ENCODE measurements at regions not wholly inside any gene's neighbourhood (a gene's known extent, or its start where the extent isn't known, plus 50 kb on each side); places are given as distances from the start of the nearest gene placed in this dataset.

DNA sequence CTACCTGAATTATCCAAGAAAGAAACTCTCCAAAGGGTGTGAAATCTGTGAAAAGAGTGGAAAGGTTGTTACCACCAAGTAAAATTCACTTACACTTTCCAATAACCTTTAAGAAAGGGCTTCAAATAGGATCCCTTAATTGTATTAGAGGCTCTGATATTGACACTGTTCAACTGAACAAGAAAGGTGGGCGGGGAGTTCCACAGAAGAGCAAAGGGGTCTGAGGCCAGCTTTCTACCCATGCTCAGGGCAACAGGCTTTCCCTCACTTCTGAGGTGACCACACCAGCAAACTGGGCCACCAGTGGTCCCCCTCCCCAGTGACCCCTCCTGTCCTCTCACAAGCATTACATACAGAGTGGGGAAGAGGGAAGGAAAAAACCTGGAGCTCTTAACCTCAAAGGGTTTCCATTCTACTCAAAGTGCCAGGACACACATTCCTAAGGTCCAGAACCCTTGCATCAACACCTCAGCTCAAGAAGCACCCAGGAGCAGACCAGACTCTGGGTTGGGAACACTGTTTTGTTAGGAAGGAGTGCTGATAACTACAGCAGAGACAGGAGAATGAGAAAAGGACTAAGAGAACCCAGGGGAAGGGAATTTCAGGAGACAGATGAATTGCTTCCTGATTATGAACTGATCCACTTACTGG is 71.6 kb upstream of the AKIP1 start:
- no peak overlapping the region for H3K27ac ChIP-seq (ENCODE audit: insufficient read depth, low read length)
- no peaks in the 10 kb centered on the region for H4K20me1 ChIP-seq (ENCODE audit: control insufficient read depth, extremely low read depth, insufficient read depth, low read length)
- no peak overlapping the region for H2AFZ ChIP-seq (ENCODE audit: low read length)
- H3K9ac ChIP-seq (ENCODE audit: insufficient read depth, low read length), result no peak overlapping the region
- H3K4me1 ChIP-seq (ENCODE audit: control insufficient read depth, extremely low read depth, insufficient read depth, low read length), result peaks cover 20% of the 10 kb centered on the region
- no peaks in the 10 kb centered on the region for H3K27me3 ChIP-seq (ENCODE audit: control insufficient read depth, insufficient read depth, low read length)
- peaks cover 20% of the 10 kb centered on the region for H3K79me2 ChIP-seq (ENCODE audit: control insufficient read depth, insufficient read depth, low read length)
- DNase-seq (ENCODE audit: low read depth in 2 of 2), result peak in 1 of 2 donors; percentile 49
- H3K36me3 ChIP-seq (ENCODE audit: control insufficient read depth, insufficient read depth, low read length), result no peaks in the 10 kb centered on the region
- H3K4me3 ChIP-seq (replicated peaks in 1 of 4; ENCODE audit: control extremely low read depth in 1 of 4, insufficient read depth in 1 of 4, low read depth in 3 of 4, low read length in 4 of 4), result no peak overlapping the region
- H3K9me3 ChIP-seq (ENCODE audit: control insufficient read depth, insufficient read depth, low read depth, low read length), result no peaks in the 10 kb centered on the region
- peak overlapping the region; percentile 11 for H3K4me2 ChIP-seq (ENCODE audit: extremely low read depth, insufficient read depth, low read length)
- TF ChIP-seq, protein P1, sequence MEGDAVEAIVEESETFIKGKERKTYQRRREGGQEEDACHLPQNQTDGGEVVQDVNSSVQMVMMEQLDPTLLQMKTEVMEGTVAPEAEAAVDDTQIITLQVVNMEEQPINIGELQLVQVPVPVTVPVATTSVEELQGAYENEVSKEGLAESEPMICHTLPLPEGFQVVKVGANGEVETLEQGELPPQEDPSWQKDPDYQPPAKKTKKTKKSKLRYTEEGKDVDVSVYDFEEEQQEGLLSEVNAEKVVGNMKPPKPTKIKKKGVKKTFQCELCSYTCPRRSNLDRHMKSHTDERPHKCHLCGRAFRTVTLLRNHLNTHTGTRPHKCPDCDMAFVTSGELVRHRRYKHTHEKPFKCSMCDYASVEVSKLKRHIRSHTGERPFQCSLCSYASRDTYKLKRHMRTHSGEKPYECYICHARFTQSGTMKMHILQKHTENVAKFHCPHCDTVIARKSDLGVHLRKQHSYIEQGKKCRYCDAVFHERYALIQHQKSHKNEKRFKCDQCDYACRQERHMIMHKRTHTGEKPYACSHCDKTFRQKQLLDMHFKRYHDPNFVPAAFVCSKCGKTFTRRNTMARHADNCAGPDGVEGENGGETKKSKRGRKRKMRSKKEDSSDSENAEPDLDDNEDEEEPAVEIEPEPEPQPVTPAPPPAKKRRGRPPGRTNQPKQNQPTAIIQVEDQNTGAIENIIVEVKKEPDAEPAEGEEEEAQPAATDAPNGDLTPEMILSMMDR (conservative IDR thresholded peaks at IDR 0.05 in 1 of 2, IDR thresholded peaks at IDR 0.05 in 1 of 2; ENCODE audit: low read depth in 1 of 2, low read length in 2 of 2), result no peak
- no peak for TF ChIP-seq EZH2 (IDR thresholded peaks at IDR 0.05; ENCODE audit: low read length, missing control alignments)

DNA sequence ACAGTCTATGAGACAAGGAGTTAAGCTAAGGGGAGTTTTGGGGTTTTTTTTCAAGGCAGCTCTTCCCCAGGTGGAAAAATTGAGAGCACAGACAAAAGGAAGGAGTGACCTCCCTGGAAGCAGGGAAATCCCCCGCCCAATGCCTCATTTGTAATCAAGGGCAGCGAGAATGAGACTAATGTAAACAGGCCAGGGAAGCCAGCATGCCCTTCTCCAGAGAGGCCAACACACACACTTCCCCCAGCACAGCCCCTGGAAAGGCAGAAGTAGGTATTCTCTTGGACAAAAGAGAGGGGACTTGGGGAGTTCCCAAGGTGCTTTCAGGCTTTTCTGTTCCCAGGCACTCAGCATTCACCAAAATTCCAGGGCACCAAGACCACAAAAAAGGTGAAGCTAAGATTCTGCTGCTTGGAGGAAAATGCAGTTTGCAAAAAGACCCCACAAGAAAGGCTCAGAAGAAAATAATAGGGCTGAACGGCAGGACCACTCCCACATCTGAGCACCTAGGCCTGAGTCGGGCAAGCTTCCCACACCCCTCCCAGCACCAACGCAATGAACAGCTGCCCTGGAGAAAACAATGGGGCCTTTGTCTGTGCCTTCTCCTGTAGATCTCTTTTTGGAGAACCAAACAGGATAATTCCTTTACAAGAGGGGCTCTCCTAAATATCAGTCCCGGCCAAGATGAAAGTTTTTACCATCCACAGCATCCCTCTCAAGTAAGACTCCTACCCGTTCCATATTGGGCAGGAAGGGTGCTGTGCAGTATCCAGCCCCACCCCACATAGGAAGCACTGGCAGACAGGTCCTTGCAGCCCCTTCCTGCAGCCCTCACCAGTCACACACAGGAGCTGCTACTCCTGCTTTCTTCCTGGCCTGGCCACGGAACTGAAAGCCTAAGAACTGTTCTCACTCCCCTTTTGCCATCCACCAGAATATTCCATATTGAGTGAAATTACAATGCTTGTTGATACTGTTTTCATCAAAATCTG is 70.7 kb upstream of the AKIP1 start:
- Histone ChIP-seq H3K9ac (ENCODE audit: insufficient read depth, low read length) (no peak overlapping the region), H3K9me3 (ENCODE audit: control insufficient read depth, insufficient read depth, low read depth, low read length) (no peaks in the 10 kb centered on the region), H2AFZ (ENCODE audit: low read length) (no peak overlapping the region), H3K4me2 (ENCODE audit: extremely low read depth, insufficient read depth, low read length) (peak overlapping the region; percentile 11), H3K4me3 (replicated peaks in 1 of 4; ENCODE audit: control extremely low read depth in 1 of 4, insufficient read depth in 1 of 4, low read depth in 3 of 4, low read length in 4 of 4) (no peak overlapping the region), H3K79me2 (ENCODE audit: control insufficient read depth, insufficient read depth, low read length) (peaks cover 20% of the 10 kb centered on the region), H3K4me1 (ENCODE audit: control insufficient read depth, extremely low read depth, insufficient read depth, low read length) (peaks cover 18% of the 10 kb centered on the region), H3K27me3 (ENCODE audit: control insufficient read depth, insufficient read depth, low read length) (no peaks in the 10 kb centered on the region), H3K36me3 (ENCODE audit: control insufficient read depth, insufficient read depth, low read length) (no peaks in the 10 kb centered on the region), H3K27ac (ENCODE audit: insufficient read depth, low read length) (no peak overlapping the region), H4K20me1 (ENCODE audit: control insufficient read depth, extremely low read depth, insufficient read depth, low read length) (no peaks in the 10 kb centered on the region)
- TF ChIP-seq, protein P1 (conservative IDR thresholded peaks at IDR 0.05 in 1 of 2, IDR thresholded peaks at IDR 0.05 in 1 of 2; ENCODE audit: low read depth in 1 of 2, low read length in 2 of 2), result no peak
- no peak for TF ChIP-seq EZH2 (IDR thresholded peaks at IDR 0.05; ENCODE audit: low read length, missing control alignments)
- peak; percentile 26 to 71 for DNase-seq (ENCODE audit: low read depth in 2 of 2)

DNA sequence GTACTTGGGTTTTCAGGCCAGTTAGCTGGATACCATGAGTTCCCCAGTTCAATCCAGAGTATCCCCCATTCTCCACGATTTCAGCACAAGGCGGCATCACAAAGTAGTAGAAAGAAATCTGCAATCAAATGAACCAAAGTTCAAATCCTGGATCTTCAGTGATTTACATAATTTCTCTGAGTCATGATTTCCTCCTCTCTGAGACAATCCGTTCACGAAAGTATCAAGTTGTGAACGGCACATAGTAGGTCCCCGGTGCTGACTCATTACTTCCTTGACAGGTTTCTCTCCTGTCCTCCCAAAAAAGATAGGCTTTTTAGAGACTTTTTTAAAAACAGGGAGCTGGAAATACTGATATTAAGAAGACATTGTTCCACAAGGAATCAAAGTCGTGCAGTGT is 69.1 kb upstream of the AKIP1 start:
- Histone ChIP-seq H3K4me1 (ENCODE audit: control insufficient read depth, extremely low read depth, insufficient read depth, low read length) (peaks cover 18% of the 10 kb centered on the region), H4K20me1 (ENCODE audit: control insufficient read depth, extremely low read depth, insufficient read depth, low read length) (no peaks in the 10 kb centered on the region), H3K9me3 (ENCODE audit: control insufficient read depth, insufficient read depth, low read depth, low read length) (no peaks in the 10 kb centered on the region), H3K27ac (ENCODE audit: insufficient read depth, low read length) (no peak overlapping the region), H3K27me3 (ENCODE audit: control insufficient read depth, insufficient read depth, low read length) (no peaks in the 10 kb centered on the region), H3K79me2 (ENCODE audit: control insufficient read depth, insufficient read depth, low read length) (peaks cover 27% of the 10 kb centered on the region), H3K4me2 (ENCODE audit: extremely low read depth, insufficient read depth, low read length) (no peak overlapping the region), H3K9ac (ENCODE audit: insufficient read depth, low read length) (no peak overlapping the region), H2AFZ (ENCODE audit: low read length) (no peak overlapping the region), H3K36me3 (ENCODE audit: control insufficient read depth, insufficient read depth, low read length) (no peaks in the 10 kb centered on the region), H3K4me3 (replicated peaks in 1 of 4; ENCODE audit: control extremely low read depth in 1 of 4, insufficient read depth in 1 of 4, low read depth in 3 of 4, low read length in 4 of 4) (no peak overlapping the region)
- TF ChIP-seq EZH2 (IDR thresholded peaks at IDR 0.05; ENCODE audit: low read length, missing control alignments), result no peak
- TF ChIP-seq, protein P1 (conservative IDR thresholded peaks at IDR 0.05 in 1 of 2, IDR thresholded peaks at IDR 0.05 in 1 of 2; ENCODE audit: low read depth in 1 of 2, low read length in 2 of 2), result no peak
- DNase-seq (ENCODE audit: low read depth in 2 of 2), result peak in 1 of 2 donors; percentile 61

Measured in fibroblast of lung (primary cell).